Activated naive CD4-positive, alpha-beta T cell treated with anti-CD3 and anti-CD28 coated beads for 36 hours (primary cell): ENCODE measurements at regions not wholly inside any gene's neighbourhood (a gene's known extent, or its start where the extent isn't known, plus 50 kb on each side); places are given as distances from the start of the nearest gene placed in this dataset.

Experiments
- CTCF ChIA-PET: fragments of 350-600 bp; sonication (Branson Sonifier 250); formaldehyde crosslinking; loops from one replicate; lab custom pipeline; 2021; ENCODE audit warnings: antibody characterized with exemption; lab: Charles Lee
- DNase-seq: peaks from one replicate; pipeline ENCODE4 v3.0.0-alpha.2; 2020
- H3K27ac Mint-ChIP-seq: one replicate; pipeline ENCODE4 v1.8.0; 2021; ENCODE audit warnings: mild to moderate bottlenecking, mixed read lengths
- H3K27me3 Mint-ChIP-seq: one replicate; pipeline ENCODE4 v1.8.0; 2021; ENCODE audit warnings: low read depth, mixed read lengths
- H3K36me3 Mint-ChIP-seq: one replicate; pipeline ENCODE4 v1.8.0; 2021; ENCODE audit warnings: low read depth, mixed read lengths
- H3K4me1 Mint-ChIP-seq: one replicate; pipeline ENCODE4 v1.8.0; 2021; ENCODE audit warnings: low read depth, mixed read lengths
- H3K4me3 Mint-ChIP-seq: one replicate; pipeline ENCODE4 v1.8.0; 2021; ENCODE audit warnings: mild to moderate bottlenecking, moderate library complexity, mixed read lengths
- H3K9me3 Mint-ChIP-seq: one replicate; pipeline ENCODE4 v1.8.0; 2021; ENCODE audit warnings: mixed read lengths
- intact Hi-C: fragments of 100-400 bp; cut with micrococcal nuclease; formaldehyde crosslinking; loops from one replicate; pipeline ENCODE4 v1.15.1; 2023

DNA sequence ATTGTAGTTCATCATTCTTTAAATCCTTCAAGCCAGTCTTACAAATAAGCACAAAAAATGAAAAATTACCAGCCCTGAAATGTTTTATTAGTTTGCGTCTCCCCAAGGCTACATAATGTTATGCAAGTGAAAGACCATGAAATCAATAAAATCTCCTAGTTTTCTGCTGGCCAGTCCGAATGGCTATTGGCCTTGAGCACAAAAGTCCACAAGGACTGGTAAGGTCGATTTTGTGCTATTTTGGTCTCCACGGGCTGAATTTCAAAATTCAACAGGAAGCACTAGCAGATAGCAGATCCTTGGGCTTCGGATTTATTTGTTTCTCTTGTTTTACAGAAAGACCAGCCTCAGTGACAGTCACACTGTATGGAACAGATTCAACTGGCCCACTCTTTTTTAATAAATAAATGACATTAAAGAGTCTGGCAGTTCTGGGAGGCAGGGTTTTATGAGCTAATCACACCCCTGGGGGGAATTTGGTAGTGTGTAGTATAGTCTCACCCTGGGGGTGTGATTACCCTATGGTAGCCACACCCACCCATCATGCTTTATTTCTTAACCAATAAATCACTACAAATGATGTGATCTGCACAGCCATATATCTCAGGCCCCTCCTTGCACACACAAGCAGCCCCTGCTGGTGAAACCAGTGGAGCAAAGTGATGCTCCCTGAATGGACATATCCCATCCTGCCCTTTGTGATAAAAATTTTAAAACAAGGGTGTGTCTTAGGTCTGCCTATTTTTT is 51.1 kb upstream of the TMEM33 start:
- no peak for DNase-seq
- Mint-ChIP-seq H3K27me3 (peaks cover 31% of the 10 kb centered on the region), H3K27ac (no peak overlapping the region), H3K36me3 (no peaks in the 10 kb centered on the region), H3K9me3 (no peaks in the 10 kb centered on the region), H3K4me1 (peaks cover 13% of the 10 kb centered on the region), H3K4me3 (no peak overlapping the region)
- CTCF ChIA-PET, result interaction anchor here (0.6 to 1.8 kb wide), 6 partner anchors 7 to 392 kb away, joined by 3 to 4 read pairs (median 4); no protein-coding TSS in a partner anchor
- intact Hi-C loops, result loop anchor here (1.0 to 10.0 kb wide), 3 partner anchors 191 to 959 kb away; no protein-coding TSS in a partner anchor

DNA sequence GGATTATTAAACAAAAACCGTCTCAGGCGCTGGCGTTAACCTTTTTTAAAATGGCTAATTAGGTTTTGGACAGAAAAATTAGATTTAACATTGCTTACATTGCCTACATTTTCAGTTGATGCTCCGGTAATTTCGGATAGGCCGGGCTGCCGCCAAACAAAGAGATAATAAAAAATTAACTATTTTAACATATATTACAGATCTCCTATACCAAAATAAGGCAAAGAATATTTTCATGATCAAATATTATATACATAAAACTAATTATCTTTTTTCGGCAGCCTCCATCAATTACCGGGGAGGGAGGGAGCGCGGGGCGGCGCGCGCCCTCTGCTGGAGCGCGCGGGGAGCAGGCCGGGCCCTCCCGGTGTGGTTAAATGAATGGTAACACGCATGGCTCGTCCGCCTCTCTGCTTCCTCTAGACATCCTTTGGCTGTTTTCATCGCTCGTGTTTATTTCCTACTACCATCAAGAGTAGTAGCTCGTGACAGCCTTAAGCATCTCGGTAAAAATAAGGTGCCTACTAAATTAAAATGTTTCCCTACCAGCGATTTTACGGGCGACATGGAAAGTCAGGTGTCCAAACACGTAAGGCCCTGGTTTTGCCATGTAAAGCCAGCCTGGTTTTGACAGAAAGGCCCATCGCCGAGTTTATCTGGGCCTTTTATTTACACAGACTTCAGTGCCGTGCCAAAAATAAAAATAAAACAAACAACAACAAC is 52.4 kb upstream of the TMEM33 start:
- Mint-ChIP-seq H3K27ac (no peak overlapping the region), H3K4me3 (peak overlapping the region; percentile 39), H3K36me3 (no peaks in the 10 kb centered on the region), H3K27me3 (peaks cover 44% of the 10 kb centered on the region), H3K4me1 (peaks cover 17% of the 10 kb centered on the region), H3K9me3 (no peaks in the 10 kb centered on the region)
- CTCF ChIA-PET, result interaction anchor here (0.6 to 1.8 kb wide), 7 partner anchors 135 to 603 kb away, joined by 3 to 8 read pairs (median 4); no protein-coding TSS in a partner anchor
- peak; percentile 63 for DNase-seq
- intact Hi-C loops, result loop anchor here (1.0 to 10.0 kb wide), 3 partner anchors 189 to 958 kb away; no protein-coding TSS in a partner anchor

DNA sequence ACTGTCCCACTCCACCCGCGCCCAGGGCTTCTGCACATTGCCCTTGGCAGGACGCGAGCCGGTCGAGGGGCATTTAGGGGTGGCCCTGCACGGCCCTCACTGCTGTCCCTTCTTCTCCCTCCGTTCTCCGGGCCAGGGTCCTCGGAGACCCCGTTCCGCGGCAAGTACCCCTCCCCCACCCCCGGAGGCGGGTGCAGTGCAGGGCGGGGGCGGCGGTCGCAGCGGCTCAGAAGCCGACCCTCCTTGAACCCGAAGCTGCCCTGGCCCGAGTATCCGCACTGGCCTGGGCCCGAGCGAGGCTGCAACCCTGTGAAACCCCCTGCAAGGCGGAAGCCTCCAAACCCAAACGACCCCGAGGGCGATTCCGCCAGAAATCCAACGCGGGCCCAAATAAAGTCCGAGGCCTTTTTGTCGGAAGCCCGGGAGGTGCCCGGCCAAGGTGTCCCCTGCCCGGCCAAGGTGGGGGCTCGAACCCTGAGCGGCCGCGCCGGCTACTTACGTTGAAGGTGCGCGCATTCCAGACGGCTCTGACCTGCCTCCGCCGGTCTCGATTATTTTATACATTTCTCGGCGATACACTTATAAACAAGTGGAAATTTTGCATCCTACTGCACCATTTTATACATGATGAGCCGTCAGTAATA is 53.1 kb upstream of the TMEM33 start:
- H3K27me3 Mint-ChIP-seq, result peaks cover 51% of the 10 kb centered on the region
- CTCF ChIA-PET, result interaction anchor here (1.3 to 1.8 kb wide), 3 partner anchors 189 to 602 kb away, joined by 3 to 8 read pairs (median 4); no protein-coding TSS in a partner anchor

DNA sequence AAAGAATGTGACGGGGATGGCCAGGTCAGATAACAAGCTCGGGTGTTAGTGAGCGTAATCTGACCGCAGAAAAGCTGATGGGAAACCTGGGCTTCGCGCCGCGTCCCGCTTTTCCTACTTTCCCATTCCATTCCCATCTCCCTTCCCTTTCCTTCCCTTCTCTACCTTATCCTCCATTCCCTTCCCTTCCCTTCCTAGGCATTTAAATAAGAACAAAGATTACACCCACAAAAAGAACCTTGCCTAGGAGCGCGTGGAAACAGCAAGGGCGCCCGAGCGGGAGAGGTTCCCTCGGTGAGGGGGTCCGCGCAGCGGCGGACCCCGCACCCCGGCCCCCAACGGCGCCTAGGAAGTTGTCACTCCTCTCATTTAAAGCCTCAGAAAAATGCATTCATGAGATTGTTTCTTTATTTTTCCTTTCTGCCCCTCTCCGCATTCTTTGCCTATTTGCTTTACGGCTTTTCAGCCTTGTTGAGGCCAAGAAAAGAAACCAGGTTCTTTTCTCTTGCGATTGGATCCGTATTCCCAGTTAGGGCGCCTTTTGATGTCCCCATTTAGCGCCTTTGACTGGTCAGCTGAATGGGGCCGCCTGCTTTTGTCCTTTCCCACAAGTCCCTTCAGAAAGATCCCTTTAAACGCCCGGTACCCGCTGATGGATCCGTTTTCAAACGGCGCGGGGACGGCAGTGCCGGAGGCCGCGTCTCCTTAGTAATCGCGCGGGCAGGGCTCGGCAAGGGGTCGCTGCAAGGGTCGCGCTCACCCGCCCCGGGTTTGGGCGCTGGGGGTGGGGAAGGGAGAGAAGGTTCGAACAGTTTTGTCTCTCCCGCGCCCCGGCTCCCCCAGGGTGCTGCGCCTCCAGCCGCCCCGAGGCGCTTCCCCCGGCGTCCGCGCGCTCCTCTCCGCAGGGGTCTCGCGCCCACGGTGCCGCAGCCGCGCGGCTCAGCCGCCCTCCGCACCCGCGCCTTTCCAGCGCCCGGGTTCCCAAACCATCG is 54.1 kb upstream of the TMEM33 start:
- H3K36me3 Mint-ChIP-seq, result no peaks in the 10 kb centered on the region
- peaks cover 17% of the 10 kb centered on the region for H3K4me1 Mint-ChIP-seq
- peak overlapping the region; percentile 53 for H3K27ac Mint-ChIP-seq
- peak overlapping the region; percentile 48 for H3K4me3 Mint-ChIP-seq
- CTCF ChIA-PET, result no interaction called here
- no peaks in the 10 kb centered on the region for H3K9me3 Mint-ChIP-seq
- intact Hi-C loops, result loop anchor here (1.0 to 10.0 kb wide), 3 partner anchors 16 to 956 kb away; partner anchors contain the start of gene PHOX2B
- DNase-seq, result no peak
- peaks cover 59% of the 10 kb centered on the region for H3K27me3 Mint-ChIP-seq

More for the DNA sequence above, 53.1 kb upstream of the TMEM33 start:
- peak overlapping the region; percentile 39 for H3K4me3 Mint-ChIP-seq
- DNase-seq, result no peak
- H3K9me3 Mint-ChIP-seq, result no peaks in the 10 kb centered on the region
- H3K36me3 Mint-ChIP-seq, result no peaks in the 10 kb centered on the region
- intact Hi-C loops, result loop anchor here (2.0 to 10.0 kb wide), 3 partner anchors 17 to 957 kb away; no protein-coding TSS in a partner anchor
- no peak overlapping the region for H3K27ac Mint-ChIP-seq
- H3K4me1 Mint-ChIP-seq, result peaks cover 17% of the 10 kb centered on the region

DNA sequence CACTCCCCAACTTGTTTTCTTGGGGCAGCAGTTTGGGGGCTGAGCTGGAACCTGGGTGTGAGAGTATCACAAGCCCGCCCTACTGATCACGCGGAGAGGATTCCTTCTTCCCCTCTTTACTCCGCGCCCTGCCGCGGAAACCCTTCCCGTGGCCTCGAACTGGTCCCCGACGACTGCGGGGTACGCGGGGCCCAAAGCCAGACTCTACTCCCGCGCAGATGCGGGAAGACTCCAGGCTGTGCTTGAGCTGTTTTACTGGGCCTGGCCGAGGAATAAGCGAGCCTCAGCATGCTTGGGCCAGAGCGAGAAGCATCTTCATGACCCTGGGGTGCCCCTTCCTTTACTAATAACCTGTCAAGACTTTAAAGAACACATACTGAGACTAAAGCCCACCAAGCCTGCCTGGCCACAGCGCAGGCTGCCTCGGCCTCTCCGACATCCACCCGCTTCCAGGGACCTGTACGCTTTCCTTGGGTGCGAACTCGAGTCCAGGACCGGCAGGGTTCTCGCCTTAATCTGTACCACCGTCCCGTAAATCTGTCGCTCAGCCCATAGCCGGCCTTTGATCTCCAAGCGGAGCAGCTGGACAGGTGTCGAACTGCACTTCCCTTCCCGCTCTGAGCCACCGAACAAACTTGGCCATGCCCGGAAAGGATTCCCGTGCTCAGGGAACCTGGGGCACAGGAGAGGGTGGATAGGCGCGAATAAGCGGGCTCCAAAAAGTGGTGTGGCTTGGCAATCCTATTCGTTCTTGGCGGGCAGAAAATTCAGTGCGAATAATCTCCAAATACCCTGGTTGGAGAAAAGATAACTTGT is 55.0 kb upstream of the TMEM33 start:
- Mint-ChIP-seq H3K36me3 (no peaks in the 10 kb centered on the region), H3K27me3 (peaks cover 66% of the 10 kb centered on the region), H3K4me1 (peaks cover 17% of the 10 kb centered on the region), H3K9me3 (no peaks in the 10 kb centered on the region), H3K4me3 (no peak overlapping the region), H3K27ac (no peak overlapping the region)
- no peak for DNase-seq
- CTCF ChIA-PET, result interaction anchor here (1.2 to 1.3 kb wide), 3 partner anchors 9 to 664 kb away, joined by 3 to 5 read pairs (median 3); no protein-coding TSS in a partner anchor
- intact Hi-C loops, result loop anchor here (1.0 to 10.0 kb wide), 3 partner anchors 15 to 955 kb away; partner anchors contain the start of gene PHOX2B

DNA sequence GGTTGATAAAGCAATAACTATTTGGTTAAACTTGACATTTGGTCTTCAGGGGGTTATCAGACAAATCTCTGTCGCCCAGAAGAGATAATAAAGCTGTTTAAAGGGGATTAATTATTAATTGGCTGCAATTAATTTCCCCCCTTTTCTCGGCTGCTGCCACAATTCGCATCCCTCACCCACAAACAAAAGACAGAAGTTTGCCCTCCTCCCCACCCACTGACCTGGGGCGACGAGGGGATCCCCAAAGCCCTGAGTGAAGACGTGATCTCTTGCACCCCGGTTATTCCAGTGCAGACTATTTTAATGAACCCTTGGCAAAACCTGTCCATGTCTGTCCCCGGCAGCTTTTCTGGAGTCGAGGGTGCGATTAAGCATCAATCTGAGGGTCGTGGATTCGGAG is 55.7 kb upstream of the TMEM33 start:
- Mint-ChIP-seq H3K9me3 (no peaks in the 10 kb centered on the region), H3K36me3 (no peaks in the 10 kb centered on the region), H3K27me3 (peaks cover 70% of the 10 kb centered on the region), H3K4me1 (peaks cover 17% of the 10 kb centered on the region), H3K27ac (no peak overlapping the region), H3K4me3 (no peak overlapping the region)
- no peak for DNase-seq
- CTCF ChIA-PET, result interaction anchor here (1.2 to 1.3 kb wide), 3 partner anchors 10 to 664 kb away, joined by 3 to 5 read pairs (median 3); no protein-coding TSS in a partner anchor
- intact Hi-C loops, result no loop called here

DNA sequence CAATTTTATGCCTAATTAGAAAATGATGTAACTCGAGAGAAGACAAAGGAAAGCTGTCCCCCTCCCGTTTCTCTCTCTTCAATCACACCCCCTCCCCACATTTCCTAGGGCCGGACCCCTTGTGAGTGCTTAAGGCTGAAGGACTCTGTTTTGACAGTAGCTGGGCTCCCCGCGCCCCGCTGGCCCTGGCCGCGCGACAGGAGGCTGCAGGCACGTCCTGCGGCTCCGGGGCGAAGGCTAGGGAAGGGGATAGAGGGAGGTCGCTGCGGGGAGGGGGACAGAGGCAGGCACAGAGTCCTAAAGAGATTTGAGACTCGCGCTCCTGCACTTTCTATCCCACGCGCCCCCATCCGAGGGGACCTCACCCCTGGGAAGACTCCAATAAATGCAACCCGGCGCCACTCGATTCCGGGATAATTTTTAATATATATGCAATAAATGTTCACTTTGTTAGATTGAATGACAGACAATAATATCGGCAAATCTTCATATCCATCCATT is 56.2 kb upstream of the TMEM33 start:
- Mint-ChIP-seq H3K27ac (no peak overlapping the region), H3K36me3 (no peaks in the 10 kb centered on the region), H3K27me3 (peaks cover 75% of the 10 kb centered on the region), H3K4me3 (no peak overlapping the region), H3K4me1 (peaks cover 17% of the 10 kb centered on the region), H3K9me3 (no peaks in the 10 kb centered on the region)
- CTCF ChIA-PET, result interaction anchor here (1.2 to 1.3 kb wide), 3 partner anchors 10 to 663 kb away, joined by 3 to 5 read pairs (median 3); no protein-coding TSS in a partner anchor
- no peak for DNase-seq
- intact Hi-C loops, result no loop called here

DNA sequence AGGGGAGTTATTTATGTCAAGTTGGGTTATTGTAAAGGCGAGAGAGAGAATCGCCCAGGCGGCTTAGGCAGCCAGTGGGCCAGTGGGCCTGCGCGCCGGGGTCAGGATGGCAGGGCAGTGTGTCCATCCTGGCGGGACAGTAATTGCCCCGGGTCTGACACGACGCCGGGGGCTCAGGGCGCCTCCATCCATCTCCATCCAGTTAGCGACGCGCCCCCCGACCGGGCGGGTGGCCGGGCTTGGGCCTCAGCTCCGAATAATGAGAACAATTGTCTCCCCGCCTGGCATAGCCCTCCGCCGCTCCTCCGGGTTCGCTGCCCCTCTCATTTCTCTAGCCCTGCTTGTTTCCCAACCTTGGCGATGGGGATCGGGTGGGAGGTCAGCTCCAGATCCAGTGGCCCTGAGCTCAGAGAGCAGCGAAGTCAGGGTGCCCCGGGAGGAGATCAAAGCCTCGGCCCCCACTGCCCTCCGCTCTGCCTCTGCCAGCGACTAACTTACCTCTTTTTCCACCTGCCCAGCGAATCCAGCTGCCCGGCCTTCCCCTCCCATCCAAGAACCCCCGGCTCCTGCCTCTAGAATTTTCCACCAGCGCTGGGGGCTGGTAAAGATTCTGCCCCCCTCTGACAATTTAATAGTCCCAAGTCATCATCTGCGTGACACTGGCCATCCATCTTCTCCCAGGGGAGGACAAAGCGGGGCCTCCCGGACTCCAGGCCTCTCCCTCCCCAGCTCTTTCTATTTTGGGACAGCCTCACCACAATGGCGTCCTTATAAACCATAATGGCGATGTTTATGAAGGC is 56.9 kb upstream of the TMEM33 start:
- H3K36me3 Mint-ChIP-seq, result no peaks in the 10 kb centered on the region
- peaks cover 21% of the 10 kb centered on the region for H3K4me1 Mint-ChIP-seq
- no peak overlapping the region for H3K27ac Mint-ChIP-seq
- H3K27me3 Mint-ChIP-seq, result peaks cover 80% of the 10 kb centered on the region
- intact Hi-C loops, result no loop called here
- CTCF ChIA-PET, result interaction anchor here (1.3 kb wide), 1 partner anchor 13 kb away, joined by 3 read pairs; no protein-coding TSS in a partner anchor
- DNase-seq, result no peak
- no peaks in the 10 kb centered on the region for H3K9me3 Mint-ChIP-seq
- no peak overlapping the region for H3K4me3 Mint-ChIP-seq

DNA sequence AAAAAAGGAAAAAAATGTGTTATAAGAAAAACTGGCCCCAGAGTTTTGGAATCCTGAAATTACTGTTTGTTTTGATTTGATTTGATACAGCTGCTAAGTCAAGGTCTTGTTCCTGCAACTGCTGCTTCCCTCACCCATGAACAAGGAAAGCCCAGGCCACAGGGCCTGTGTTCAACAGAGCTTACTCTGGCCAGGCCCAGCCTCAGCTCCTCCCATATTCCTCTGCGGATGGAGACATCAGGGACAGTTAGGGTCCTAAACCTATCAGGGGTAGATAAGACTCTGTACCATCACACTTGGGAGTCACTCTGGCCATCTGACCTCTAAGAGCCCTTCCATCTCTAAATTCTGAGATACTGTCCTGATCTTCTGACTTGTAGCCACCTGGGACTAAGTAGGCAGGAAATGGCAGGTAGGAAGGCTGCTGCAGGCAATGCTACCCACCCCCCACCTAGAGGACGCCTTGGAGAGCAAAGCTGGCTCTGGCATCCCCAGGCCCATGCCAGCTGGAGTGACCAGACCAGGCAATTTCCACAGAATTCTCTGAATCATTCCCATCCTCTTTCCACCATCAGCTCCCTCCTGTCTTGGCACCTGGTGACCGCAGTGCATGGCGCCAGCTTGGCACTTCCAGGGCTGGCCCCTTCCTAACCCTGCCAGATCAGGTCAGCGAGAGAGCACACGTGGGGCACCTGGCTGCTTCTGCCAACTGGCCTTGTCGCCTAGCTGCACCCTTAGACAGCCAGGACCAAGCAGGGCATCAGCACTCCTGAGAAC is 58.0 kb upstream of the TMEM33 start:
- Mint-ChIP-seq H3K36me3 (no peaks in the 10 kb centered on the region), H3K9me3 (no peaks in the 10 kb centered on the region)

More for the DNA sequence above, 58.0 kb upstream of the TMEM33 start:
- Mint-ChIP-seq H3K4me1 (peaks cover 22% of the 10 kb centered on the region), H3K27ac (no peak overlapping the region), H3K27me3 (peaks cover 87% of the 10 kb centered on the region), H3K4me3 (no peak overlapping the region)
- no peak for DNase-seq
- CTCF ChIA-PET, result interaction anchor here (0.6 kb wide), 1 partner anchor 8 kb away, joined by 3 read pairs; no protein-coding TSS in a partner anchor
- intact Hi-C loops, result no loop called here
